H1 (cell line): ENCODE measurements at regions not wholly inside any gene's neighbourhood (a gene's known extent, or its start where the extent isn't known, plus 50 kb on each side); places are given as distances from the start of the nearest gene placed in this dataset.

Experiments
- ATF3 ChIP-seq: IDR thresholded peaks from 2 replicates; pipeline ENCODE4 v1.6.1; 2011; ENCODE audit warnings: low read depth, mild to moderate bottlenecking, low read length; ENCODE audit not compliant: insufficient read depth
- BCL11A ChIP-seq, 2 experiments: IDR thresholded peaks; one replicate each; pipeline ENCODE4 v1.6.1; 2011; ENCODE audit warnings: low read depth in 2 of 2, low read length in 2 of 2, mild to moderate bottlenecking in 2 of 2
- CREB1 ChIP-seq: IDR thresholded peaks from 2 replicates; pipeline ENCODE4 v1.6.1; 2012; ENCODE audit warnings: inconsistent platforms
- EGR1 ChIP-seq: IDR thresholded peaks from 2 replicates; pipeline ENCODE4 v1.6.1; 2011; ENCODE audit warnings: low read depth, low read length, borderline replicate concordance
- GTF2F1 ChIP-seq: IDR thresholded peaks from 2 replicates; pipeline ENCODE4 v1.6.1; 2012; ENCODE audit warnings: low read depth, low read length, improper control_type of control experiment, borderline replicate concordance
- KDM1A ChIP-seq: fragments of 200-600, 300-600 bp; sonication (generic); IDR thresholded peaks from 2 replicates; pipeline ENCODE4 v1.7.1; 2016; ENCODE audit warnings: mild to moderate bottlenecking, low read length, borderline replicate concordance
- POLR2A ChIP-seq, 2 experiments: IDR thresholded peaks; 1 replicate in 1 of 2; 2 replicates in 1 of 2; pipeline ENCODE4 v1.6.1; 2011; ENCODE audit warnings: low read depth in 2 of 2, low read length in 2 of 2, mild to moderate bottlenecking in 2 of 2; ENCODE audit errors: control extremely low read depth in 1 of 2
- POLR2AphosphoS5 ChIP-seq: IDR thresholded peaks from 2 replicates; pipeline ENCODE4 v1.6.1; 2011; ENCODE audit warnings: low read depth, low read length
- RAD21 ChIP-seq, 2 experiments: IDR thresholded peaks in 1 of 2; conservative IDR thresholded peaks in 1 of 2; 2 replicates each; pipeline ENCODE4 v1.6.1; 2011; ENCODE audit warnings: low read depth in 2 of 2, low read length in 2 of 2, improper control_type of control experiment in 1 of 2, inconsistent platforms in 1 of 2, mild to moderate bottlenecking in 1 of 2, moderate library complexity in 1 of 2
- SRF ChIP-seq: IDR thresholded peaks from 2 replicates; pipeline ENCODE4 v1.6.1; 2011; ENCODE audit warnings: mild to moderate bottlenecking, low read depth, low read length, moderate library complexity
- TBP ChIP-seq: IDR thresholded peaks from 2 replicates; pipeline ENCODE4 v1.6.1; 2011; ENCODE audit warnings: low read depth, low read length, improper control_type of control experiment
- TF ChIP-seq, protein P1 (sequence below), 3 experiments: IDR thresholded peaks; 1 replicate in 2 of 3; 2 replicates in 1 of 3; pipeline versions ENCODE4 v1.5.1 to v1.6.1; 2011; ENCODE audit warnings: low read length in 3 of 3, mild to moderate bottlenecking in 3 of 3, inconsistent platforms in 2 of 3, low read depth in 1 of 3, moderate library complexity in 1 of 3; ENCODE audit not compliant: insufficient read depth in 1 of 3; ENCODE audit errors: control extremely low read depth in 1 of 3

DNA sequence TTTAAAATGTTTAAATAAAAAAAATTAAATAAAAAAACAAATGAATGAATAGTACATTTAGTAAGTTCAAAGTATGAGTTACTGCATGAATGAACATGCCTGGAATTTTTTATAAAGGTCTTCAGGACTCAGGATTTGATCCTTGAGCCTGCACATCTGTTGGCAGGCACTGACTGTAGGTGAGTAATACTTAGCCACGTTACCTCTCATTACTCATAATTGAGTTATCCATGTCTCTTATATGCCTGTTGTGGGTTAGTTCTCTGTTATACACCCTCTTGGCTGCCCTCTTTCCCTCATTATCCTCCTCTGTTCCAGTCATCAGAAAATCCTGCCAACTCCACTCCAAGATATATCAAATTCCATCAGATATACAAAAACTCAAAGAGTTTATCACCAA is 276.0 kb downstream of the FBXW7 start:
- TF ChIP-seq, protein P1, sequence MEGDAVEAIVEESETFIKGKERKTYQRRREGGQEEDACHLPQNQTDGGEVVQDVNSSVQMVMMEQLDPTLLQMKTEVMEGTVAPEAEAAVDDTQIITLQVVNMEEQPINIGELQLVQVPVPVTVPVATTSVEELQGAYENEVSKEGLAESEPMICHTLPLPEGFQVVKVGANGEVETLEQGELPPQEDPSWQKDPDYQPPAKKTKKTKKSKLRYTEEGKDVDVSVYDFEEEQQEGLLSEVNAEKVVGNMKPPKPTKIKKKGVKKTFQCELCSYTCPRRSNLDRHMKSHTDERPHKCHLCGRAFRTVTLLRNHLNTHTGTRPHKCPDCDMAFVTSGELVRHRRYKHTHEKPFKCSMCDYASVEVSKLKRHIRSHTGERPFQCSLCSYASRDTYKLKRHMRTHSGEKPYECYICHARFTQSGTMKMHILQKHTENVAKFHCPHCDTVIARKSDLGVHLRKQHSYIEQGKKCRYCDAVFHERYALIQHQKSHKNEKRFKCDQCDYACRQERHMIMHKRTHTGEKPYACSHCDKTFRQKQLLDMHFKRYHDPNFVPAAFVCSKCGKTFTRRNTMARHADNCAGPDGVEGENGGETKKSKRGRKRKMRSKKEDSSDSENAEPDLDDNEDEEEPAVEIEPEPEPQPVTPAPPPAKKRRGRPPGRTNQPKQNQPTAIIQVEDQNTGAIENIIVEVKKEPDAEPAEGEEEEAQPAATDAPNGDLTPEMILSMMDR (IDR thresholded peaks at IDR 0.05; ENCODE audit: control extremely low read depth in 1 of 3, insufficient read depth in 1 of 3, low read depth in 1 of 3, low read length in 3 of 3), result no peak
- TF ChIP-seq GTF2F1, result no peak
- no peak for TF ChIP-seq RAD21 (IDR thresholded peaks at IDR 0.05 in 1 of 2, conservative IDR thresholded peaks at IDR 0.05 in 1 of 2; ENCODE audit: low read depth in 2 of 2, low read length in 2 of 2)
- no peak for TF ChIP-seq SRF
- no peak for TF ChIP-seq TBP
- no peak for TF ChIP-seq BCL11A (IDR thresholded peaks at IDR 0.05; ENCODE audit: low read depth in 2 of 2, low read length in 2 of 2)
- TF ChIP-seq CREB1, result no peak
- TF ChIP-seq POLR2AphosphoS5, result no peak
- TF ChIP-seq POLR2A (IDR thresholded peaks at IDR 0.05; ENCODE audit: control extremely low read depth in 1 of 2, low read depth in 2 of 2, low read length in 2 of 2), result no peak
- TF ChIP-seq ATF3, result no peak
- no peak for TF ChIP-seq KDM1A
- TF ChIP-seq EGR1, result no peak
